ENCODE measurements at regions not wholly inside any gene's neighbourhood (a gene's known extent, or its start where the extent isn't known, plus 50 kb on each side); places are given as distances from the start of the nearest gene placed in this dataset.

- TF ChIP-seq CTCF (IDR thresholded peaks at IDR 0.05; ENCODE audit: low read depth, low read length, missing control alignments): no peak
- no peak overlapping the region for H3K4me3 ChIP-seq (ENCODE audit: low read depth, low read length)
- DNase-seq (ENCODE audit: low read depth): no peak
Observed at GRCh38 chr7:101708223-101708622, 79.1 kb upstream of the MYL10 start.

DNA sequence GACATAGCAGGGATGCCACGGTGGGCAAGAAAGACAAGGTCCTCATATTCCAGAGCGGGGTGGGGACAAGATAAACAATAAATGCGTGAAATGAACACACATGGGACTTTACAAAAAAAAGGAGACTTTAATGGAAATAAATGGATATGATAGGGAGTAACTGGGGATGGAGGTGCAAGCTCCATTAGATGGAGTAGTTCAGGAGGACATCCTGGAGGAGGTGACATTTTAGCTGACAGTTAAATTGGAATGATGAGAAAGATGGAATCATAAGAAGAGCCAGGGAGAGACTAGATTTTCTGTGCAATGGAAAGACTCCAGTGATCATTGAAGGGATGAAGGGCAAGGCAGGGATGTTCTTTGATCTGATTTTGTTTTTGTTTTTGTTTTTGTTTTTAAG, 83.6 kb upstream of the MYL10 start:
- no peak for DNase-seq (ENCODE audit: low read depth)

GRCh38 chr7:101714097-101714496, 85.0 kb upstream of the MYL10 start:
- no peak overlapping the region for H3K4me3 ChIP-seq (ENCODE audit: low read depth, low read length)

More for the DNA sequence above, 83.6 kb upstream of the MYL10 start:
- no peak overlapping the region for H3K4me3 ChIP-seq (ENCODE audit: low read depth, low read length)
- TF ChIP-seq CTCF (IDR thresholded peaks at IDR 0.05; ENCODE audit: low read depth, low read length, missing control alignments): no peak

GRCh38 chr7:101717628-101718357, 88.7 kb upstream of the MYL10 start:
- no peak overlapping the region for H3K4me3 ChIP-seq (ENCODE audit: low read depth, low read length)
- no peak for TF ChIP-seq CTCF (IDR thresholded peaks at IDR 0.05; ENCODE audit: low read depth, low read length, missing control alignments)
- no peak for DNase-seq (ENCODE audit: low read depth)

More at GRCh38 chr7:101714097-101714496, 85.0 kb upstream of the MYL10 start:
- DNase-seq (ENCODE audit: low read depth): no peak
- no peak for TF ChIP-seq CTCF (IDR thresholded peaks at IDR 0.05; ENCODE audit: low read depth, low read length, missing control alignments)

DNA sequence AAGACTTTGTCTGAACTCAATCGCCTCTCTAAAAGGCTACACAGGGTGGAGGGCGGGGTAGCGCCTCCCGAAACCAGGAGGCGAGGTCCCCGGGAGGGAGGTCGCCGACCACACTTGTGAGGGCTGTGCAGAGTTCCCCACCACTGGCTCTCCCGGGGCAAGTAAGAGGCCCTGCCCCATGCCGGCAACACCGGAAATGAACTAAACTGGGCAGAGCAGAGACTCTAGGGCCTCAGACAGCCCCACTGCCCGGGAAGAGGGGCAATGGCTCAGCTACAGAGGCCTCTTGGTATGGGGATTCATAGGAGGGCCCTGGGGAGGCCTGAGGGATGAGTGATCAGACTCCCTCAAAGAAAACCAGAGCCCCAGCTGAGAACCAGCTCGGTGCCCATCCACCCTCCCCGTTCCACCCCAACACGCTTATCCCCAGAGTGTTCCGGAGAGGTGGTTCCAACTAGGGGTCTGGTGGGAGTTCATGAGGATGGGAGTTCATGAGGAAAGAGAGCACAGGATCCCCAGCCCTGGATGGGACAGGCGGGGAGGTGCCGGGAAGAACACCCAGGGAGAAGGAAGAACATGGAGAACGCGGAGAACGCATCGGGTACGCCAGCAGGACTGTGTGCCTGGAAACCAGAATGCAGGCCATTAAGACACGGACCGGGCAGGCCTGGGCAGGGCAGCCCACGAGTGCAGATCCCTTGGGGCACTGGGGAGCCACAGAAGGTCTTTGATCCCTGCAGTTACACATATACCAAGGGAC, 89.4 kb upstream of the MYL10 start:
- TF ChIP-seq CTCF (IDR thresholded peaks at IDR 0.05; ENCODE audit: low read depth, low read length, missing control alignments): no peak
- no peak overlapping the region for H3K4me3 ChIP-seq (ENCODE audit: low read depth, low read length)
- no peak for DNase-seq (ENCODE audit: low read depth)

DNA sequence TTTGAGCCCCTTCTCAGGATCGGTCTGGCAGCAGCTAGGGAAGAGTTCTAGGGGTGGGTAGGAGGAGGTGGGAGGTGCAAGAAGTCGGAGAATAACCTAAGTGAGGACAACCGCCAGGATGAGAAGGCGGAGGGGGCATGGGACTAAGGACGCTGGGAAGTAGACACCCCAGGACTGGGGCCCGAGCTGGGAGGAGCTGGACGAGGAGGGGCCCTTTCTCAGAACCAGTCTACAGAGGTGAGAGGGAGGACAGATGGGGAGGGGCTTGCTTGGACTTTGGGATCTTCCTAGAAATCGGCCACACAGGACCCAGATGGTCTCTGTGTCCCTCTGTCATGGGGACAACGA, 90.0 kb upstream of the MYL10 start:
- no peak overlapping the region for H3K4me3 ChIP-seq (ENCODE audit: low read depth, low read length)
- TF ChIP-seq CTCF (IDR thresholded peaks at IDR 0.05; ENCODE audit: low read depth, low read length, missing control alignments): no peak
- DNase-seq (ENCODE audit: low read depth): no peak

Data from GM12864 (cell line).